Karpas-422 (cell line): ENCODE measurements at regions not wholly inside any gene's neighbourhood (a gene's known extent, or its start where the extent isn't known, plus 50 kb on each side); places are given as distances from the start of the nearest gene placed in this dataset.
"Not testable (repeated sequence)": the region's sequence is repeated elsewhere in the genome, so short reads cannot be mapped to it uniquely, and the experiment has no call there.

Source experiments
- DNase-seq: peaks from one replicate; pipeline ENCODE4 v3.0.0-alpha.2; 2015
- H2AFZ ChIP-seq: fragments of 200-600 bp; sonication (generic); 2 replicates; pipeline ENCODE4 v1.6.1; 2014; ENCODE audit warnings: antibody characterized with exemption, low read length, mixed read lengths
- H3K27ac ChIP-seq: fragments of 200-600 bp; sonication (generic); 2 replicates; pipeline ENCODE4 v1.5.1; 2014; ENCODE audit warnings: mild to moderate bottlenecking, low read length, moderate library complexity
- H3K27me3 ChIP-seq: fragments of 200-600 bp; sonication (generic); 2 replicates; pipeline ENCODE4 v1.6.1; 2014; ENCODE audit warnings: low read length, mixed read lengths
- H3K36me3 ChIP-seq: fragments of 200-600 bp; sonication (generic); 2 replicates; pipeline ENCODE4 v1.6.1; 2014; ENCODE audit warnings: low read length, mixed read lengths; ENCODE audit not compliant: insufficient read depth
- H3K4me1 ChIP-seq: fragments of 200-600 bp; sonication (generic); 2 replicates; pipeline ENCODE4 v1.6.1; 2014; ENCODE audit warnings: mild to moderate bottlenecking, low read length, mixed read lengths
- H3K4me2 ChIP-seq: fragments of 200-600 bp; sonication (generic); 2 replicates; pipeline ENCODE4 v1.6.1; 2014; ENCODE audit warnings: low read length, low read depth, mild to moderate bottlenecking; ENCODE audit not compliant: poor library complexity, severe bottlenecking
- H3K4me3 ChIP-seq: fragments of 200-600 bp; sonication (generic); 2 replicates; pipeline ENCODE4 v1.5.1; 2014; ENCODE audit warnings: mild to moderate bottlenecking, antibody characterized with exemption, low read length, mixed read lengths
- H3K79me2 ChIP-seq: fragments of 200-600 bp; sonication (generic); 2 replicates; pipeline ENCODE4 v1.6.1; 2014; ENCODE audit warnings: mild to moderate bottlenecking, low read length, mixed read lengths
- H3K9ac ChIP-seq: fragments of 200-600 bp; sonication (generic); 2 replicates; pipeline ENCODE4 v1.6.0; 2014; ENCODE audit warnings: low read length
- H3K9me2 ChIP-seq: fragments of 200-600 bp; sonication (generic), shearing (Covaris generic); replicated peaks from 2 replicates; pipeline ENCODE4 v1.6.0; 2014; ENCODE audit warnings: mild to moderate bottlenecking, low read length, moderate library complexity; ENCODE audit not compliant: insufficient read depth
- H3K9me3 ChIP-seq: fragments of 300-700, 200-600 bp; sonication (generic); 2 replicates; pipeline ENCODE4 v1.6.1; 2014; ENCODE audit warnings: low read length, mixed read lengths
- H4K20me1 ChIP-seq: fragments of 200-600 bp; sonication (generic); 2 replicates; pipeline ENCODE4 v1.6.1; 2014; ENCODE audit warnings: mild to moderate bottlenecking, antibody characterized with exemption, low read length, low read depth; ENCODE audit not compliant: insufficient read depth

DNA sequence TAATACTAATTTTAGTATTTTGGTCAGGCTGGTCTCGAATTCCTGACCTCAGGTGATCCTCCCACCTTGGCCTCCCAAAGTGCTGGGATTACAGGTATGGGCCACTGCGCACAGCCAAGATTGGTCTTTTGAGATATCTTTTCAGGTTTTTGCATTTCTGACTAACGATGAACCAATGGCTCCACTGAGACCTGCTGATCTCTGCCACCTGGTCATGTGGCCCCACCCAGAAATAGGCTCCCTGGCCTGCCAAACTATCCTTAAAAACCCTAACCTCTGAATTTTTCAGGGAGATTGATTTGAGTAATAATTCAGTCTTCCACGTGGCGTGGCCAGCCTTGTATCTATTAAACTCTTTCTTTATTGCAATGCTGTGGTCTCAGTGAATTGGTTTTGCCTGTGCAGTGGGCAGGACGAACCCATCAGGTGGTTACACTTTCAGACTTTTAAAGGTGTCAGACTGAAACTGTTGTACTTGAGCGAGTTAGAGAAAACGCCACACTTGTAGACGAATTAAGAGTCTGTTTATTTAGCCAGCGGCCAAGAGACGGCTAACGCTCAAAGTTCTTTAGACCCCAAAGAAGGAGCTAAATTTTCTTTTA lies 85.8 kb upstream of the MSH6 start:
- Histone ChIP-seq H3K4me3 (peak overlapping the region; percentile 68), H3K4me1 (peaks cover 95% of the 10 kb centered on the region), H3K27ac (peak overlapping the region; percentile 99), H3K9me3 (no peaks in the 10 kb centered on the region), H3K79me2 (peaks cover 54% of the 10 kb centered on the region), H3K36me3 (peaks cover 7% of the 10 kb centered on the region), H3K27me3 (no peaks in the 10 kb centered on the region), H2AFZ (no peak overlapping the region), H3K9me2 (no peaks in the 10 kb centered on the region), H4K20me1 (no peaks in the 10 kb centered on the region), H3K9ac (peak overlapping the region; percentile 84), H3K4me2 (peak overlapping the region; percentile 90)
- DNase-seq = peak; percentile 92

DNA sequence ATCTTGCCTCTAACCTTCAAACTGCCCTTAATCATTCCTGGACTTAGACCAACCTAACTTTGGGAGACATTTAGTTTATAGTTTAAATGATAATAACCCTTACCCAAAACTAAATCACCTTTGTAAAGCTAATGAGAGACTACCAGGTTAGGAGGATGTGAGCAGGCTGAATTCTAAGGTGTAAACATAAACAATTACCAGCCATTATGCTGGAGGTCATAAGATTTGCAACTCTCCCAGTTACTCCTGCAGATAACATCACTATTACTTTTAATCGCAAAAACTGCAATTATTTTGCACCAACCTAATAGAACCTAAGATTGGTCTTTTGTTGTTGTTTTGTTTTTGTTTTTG lies 86.5 kb upstream of the MSH6 start:
- no peaks in the 10 kb centered on the region for H3K27me3 ChIP-seq
- peak overlapping the region; percentile 90 for H3K4me2 ChIP-seq
- peaks cover 95% of the 10 kb centered on the region for H3K4me1 ChIP-seq
- peak; percentile 67 for DNase-seq
- H3K4me3 ChIP-seq = peak overlapping the region; percentile 68
- no peaks in the 10 kb centered on the region for H3K9me2 ChIP-seq
- no peak overlapping the region for H2AFZ ChIP-seq
- peak overlapping the region; percentile 99 for H3K27ac ChIP-seq
- 0 out of 2 replicates have a peak, but pooled peaks cover 3% of the 10 kb centered on the region for H3K36me3 ChIP-seq
- H3K9me3 ChIP-seq = no peaks in the 10 kb centered on the region
- H3K9ac ChIP-seq = peak overlapping the region; percentile 84
- peaks cover 47% of the 10 kb centered on the region for H3K79me2 ChIP-seq
- no peaks in the 10 kb centered on the region for H4K20me1 ChIP-seq

- peak overlapping the region; percentile 90 for H3K4me2 ChIP-seq
- peak overlapping the region; percentile 84 for H3K9ac ChIP-seq
- no peaks in the 10 kb centered on the region for H3K9me3 ChIP-seq
- peak overlapping the region; percentile 99 for H3K27ac ChIP-seq
- no peaks in the 10 kb centered on the region for H3K9me2 ChIP-seq
- peaks cover 42% of the 10 kb centered on the region for H3K79me2 ChIP-seq
- no peaks in the 10 kb centered on the region for H3K27me3 ChIP-seq
- H3K36me3 ChIP-seq = no peaks in the 10 kb centered on the region
- peak overlapping the region; percentile 68 for H3K4me3 ChIP-seq
- peaks cover 91% of the 10 kb centered on the region for H3K4me1 ChIP-seq
- no peak overlapping the region for H2AFZ ChIP-seq
- H4K20me1 ChIP-seq = no peaks in the 10 kb centered on the region
- DNase-seq = peak; percentile 72
Measured at GRCh38 chr2:47695800-47696477, 87.0 kb upstream of the MSH6 start.

DNA sequence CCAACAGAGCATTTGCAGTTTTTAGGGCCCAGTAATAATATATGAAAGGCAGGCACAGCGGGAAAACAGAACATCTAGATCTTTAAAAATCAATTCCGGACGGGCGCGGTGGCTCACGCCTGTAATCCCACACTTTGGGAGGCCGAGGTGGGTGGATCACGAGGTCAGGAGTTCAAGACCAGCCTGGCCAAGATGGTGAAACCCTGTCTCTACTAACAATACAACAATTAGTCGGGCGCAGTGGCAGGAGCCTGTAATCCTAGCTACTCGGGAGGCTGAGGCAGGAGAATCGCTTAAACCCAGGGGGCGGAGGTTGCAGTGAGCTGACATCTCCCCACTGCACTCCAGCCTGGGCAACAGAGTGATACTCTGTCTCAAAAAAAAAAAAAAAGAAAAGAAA lies 88.5 kb upstream of the MSH6 start:
- peak overlapping the region; percentile 98 for H3K4me2 ChIP-seq

DNA sequence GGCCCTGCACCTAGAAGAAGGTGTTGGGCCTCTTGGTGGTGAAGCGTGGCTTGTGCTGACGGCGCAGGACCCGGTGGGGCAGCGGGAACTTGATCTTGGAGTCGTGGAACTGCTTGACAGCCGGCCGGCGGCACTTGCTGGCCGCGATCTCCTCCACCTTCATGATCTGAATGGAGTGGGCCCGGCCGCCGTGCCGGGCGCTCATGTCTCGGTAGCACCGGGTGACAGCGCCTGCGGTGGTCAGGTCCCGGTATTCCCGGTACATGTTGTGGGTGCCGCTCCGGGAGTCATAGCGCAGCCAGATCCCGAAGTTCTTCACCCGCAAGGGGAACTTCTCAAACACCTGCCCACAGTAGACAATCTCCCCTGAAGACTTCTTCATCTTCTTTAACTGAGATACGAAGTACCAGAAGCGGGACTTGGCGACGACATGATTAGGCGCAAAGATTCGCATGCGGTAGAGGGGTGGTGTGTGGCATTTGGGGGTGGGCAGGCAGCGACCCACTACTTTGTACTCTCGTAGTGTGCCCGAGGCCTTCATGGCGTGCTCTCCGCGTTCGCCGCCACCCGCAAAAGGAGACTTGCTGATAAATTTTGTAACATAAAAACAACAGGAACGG lies 92.1 kb upstream of the MSH6 start:
- not testable (repeated sequence) for DNase-seq, H3K79me2 ChIP-seq, H4K20me1 ChIP-seq, H3K36me3 ChIP-seq, H3K9me2 ChIP-seq, H3K27me3 ChIP-seq, H3K4me3 ChIP-seq, H3K9ac ChIP-seq, H3K9me3 ChIP-seq, H2AFZ ChIP-seq, H3K4me2 ChIP-seq
- Histone ChIP-seq H3K4me1 (peaks cover 62% of the 10 kb centered on the region), H3K27ac (peak overlapping the region; percentile 99)

More for the DNA sequence above, 88.5 kb upstream of the MSH6 start:
- not testable (repeated sequence) for H3K9me2 ChIP-seq, H3K36me3 ChIP-seq, H3K27me3 ChIP-seq, DNase-seq, H4K20me1 ChIP-seq, H3K9me3 ChIP-seq, H2AFZ ChIP-seq
- Histone ChIP-seq H3K79me2 (peaks cover 29% of the 10 kb centered on the region), H3K27ac (peak overlapping the region; percentile 99), H3K4me1 (peaks cover 88% of the 10 kb centered on the region), H3K4me3 (peak overlapping the region; percentile 66), H3K9ac (peak overlapping the region; percentile 95)

- no peak overlapping the region for H2AFZ ChIP-seq
Measured at GRCh38 chr2:47690132-47690531, 92.8 kb upstream of the MSH6 start.

GRCh38 chr2:47689118-47689517 lies 93.8 kb upstream of the MSH6 start:
- H3K4me2 ChIP-seq = peak overlapping the region; percentile 18
- H3K9ac ChIP-seq = 0 out of 2 replicates have a peak overlapping the region, but pooled peaks have one; percentile 8
- peak overlapping the region; percentile 92 for H3K27ac ChIP-seq
- H2AFZ ChIP-seq = peak overlapping the region; percentile 10; the same call in 1 of the 2 replicates
- H3K4me1 ChIP-seq = peaks cover 49% of the 10 kb centered on the region
- H3K27me3 ChIP-seq, H3K79me2 ChIP-seq, H3K9me3 ChIP-seq, H3K4me3 ChIP-seq, H4K20me1 ChIP-seq, H3K36me3 ChIP-seq, DNase-seq, H3K9me2 ChIP-seq: not testable (repeated sequence)

More at GRCh38 chr2:47690132-47690531, 92.8 kb upstream of the MSH6 start:
- no peaks in the 10 kb centered on the region for H3K36me3 ChIP-seq
- H3K4me2 ChIP-seq = peak overlapping the region; percentile 63
- H3K79me2 ChIP-seq = no peaks in the 10 kb centered on the region
- DNase-seq = peak; percentile 75
- H4K20me1 ChIP-seq = no peaks in the 10 kb centered on the region
- 0 out of 2 replicates have a peak overlapping the region, but pooled peaks have one; percentile 43 for H3K9ac ChIP-seq
- H3K27me3 ChIP-seq = no peaks in the 10 kb centered on the region
- 0 out of 2 replicates have a peak overlapping the region, but pooled peaks have one; percentile 26 for H3K4me3 ChIP-seq
- peak overlapping the region; percentile 92 for H3K27ac ChIP-seq
- H3K9me3 ChIP-seq = no peaks in the 10 kb centered on the region
- H3K4me1 ChIP-seq = peaks cover 59% of the 10 kb centered on the region
- H3K9me2 ChIP-seq = no peaks in the 10 kb centered on the region

DNA sequence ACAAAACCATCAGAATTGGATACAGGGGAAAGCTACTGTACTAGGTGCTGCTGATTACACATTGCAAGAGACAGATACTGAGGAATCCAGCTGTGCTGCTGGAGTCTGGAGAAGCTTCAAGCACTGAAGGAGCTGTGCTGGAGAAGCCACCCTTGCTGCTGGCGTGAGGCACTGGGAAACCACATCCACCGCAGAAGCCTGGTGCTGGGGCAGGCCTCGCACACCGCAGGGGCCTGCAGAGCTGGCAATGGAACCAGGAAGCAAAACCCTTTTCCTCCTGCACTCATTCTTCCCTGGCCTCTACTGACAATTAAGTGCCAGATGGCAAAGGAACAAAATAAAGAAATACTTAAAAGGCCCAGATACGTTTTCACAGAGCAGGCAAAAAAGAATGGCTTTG lies 94.4 kb upstream of the MSH6 start:
- peaks cover 44% of the 10 kb centered on the region for H3K4me1 ChIP-seq
- no peaks in the 10 kb centered on the region for H3K79me2 ChIP-seq
- no peak for DNase-seq
- H2AFZ ChIP-seq = peak overlapping the region; percentile 10; the same call in 1 of the 2 replicates
- H3K36me3 ChIP-seq = no peaks in the 10 kb centered on the region
- H3K27ac ChIP-seq = peak overlapping the region; percentile 92
- no peak overlapping the region for H3K4me3 ChIP-seq
- H4K20me1 ChIP-seq = no peaks in the 10 kb centered on the region
- no peaks in the 10 kb centered on the region for H3K9me3 ChIP-seq
- H3K27me3 ChIP-seq = no peaks in the 10 kb centered on the region
- peak overlapping the region; percentile 18 for H3K4me2 ChIP-seq
- no peaks in the 10 kb centered on the region for H3K9me2 ChIP-seq
- H3K9ac ChIP-seq = no peak overlapping the region
